PC-3 (cell line): ENCODE measurements at regions not wholly inside any gene's neighbourhood (a gene's known extent, or its start where the extent isn't known, plus 50 kb on each side); places are given as distances from the start of the nearest gene placed in this dataset.

Source experiments
- EZH2phosphoT487 ChIP-seq: fragments of 300-600 bp; sonication (generic); IDR thresholded peaks from 2 replicates; pipeline ENCODE4 v1.6.1; 2018; ENCODE audit warnings: mild to moderate bottlenecking, antibody characterized with exemption, low read length, borderline replicate concordance
- TF ChIP-seq, protein P1 (sequence below): fragments of 300-600 bp; sonication (generic); conservative IDR thresholded peaks from 2 replicates; pipeline ENCODE4 v1.5.1; 2017; ENCODE audit warnings: antibody characterized with exemption, low read depth, mild to moderate bottlenecking, low read length

- TF ChIP-seq, protein P1, sequence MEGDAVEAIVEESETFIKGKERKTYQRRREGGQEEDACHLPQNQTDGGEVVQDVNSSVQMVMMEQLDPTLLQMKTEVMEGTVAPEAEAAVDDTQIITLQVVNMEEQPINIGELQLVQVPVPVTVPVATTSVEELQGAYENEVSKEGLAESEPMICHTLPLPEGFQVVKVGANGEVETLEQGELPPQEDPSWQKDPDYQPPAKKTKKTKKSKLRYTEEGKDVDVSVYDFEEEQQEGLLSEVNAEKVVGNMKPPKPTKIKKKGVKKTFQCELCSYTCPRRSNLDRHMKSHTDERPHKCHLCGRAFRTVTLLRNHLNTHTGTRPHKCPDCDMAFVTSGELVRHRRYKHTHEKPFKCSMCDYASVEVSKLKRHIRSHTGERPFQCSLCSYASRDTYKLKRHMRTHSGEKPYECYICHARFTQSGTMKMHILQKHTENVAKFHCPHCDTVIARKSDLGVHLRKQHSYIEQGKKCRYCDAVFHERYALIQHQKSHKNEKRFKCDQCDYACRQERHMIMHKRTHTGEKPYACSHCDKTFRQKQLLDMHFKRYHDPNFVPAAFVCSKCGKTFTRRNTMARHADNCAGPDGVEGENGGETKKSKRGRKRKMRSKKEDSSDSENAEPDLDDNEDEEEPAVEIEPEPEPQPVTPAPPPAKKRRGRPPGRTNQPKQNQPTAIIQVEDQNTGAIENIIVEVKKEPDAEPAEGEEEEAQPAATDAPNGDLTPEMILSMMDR, result no peak
- no peak for TF ChIP-seq EZH2phosphoT487
These were observed 982.3 kb downstream of the GATA3 start for GRCh38 chr10:9036711-9037204.
